Fibroblast of the aortic adventitia (primary cell): ENCODE measurements at regions not wholly inside any gene's neighbourhood (a gene's known extent, or its start where the extent isn't known, plus 50 kb on each side); places are given as distances from the start of the nearest gene placed in this dataset.

Experiments used
- DNase-seq: peaks from one replicate; pipeline ENCODE4 v3.0.0-alpha.2; 2010; ENCODE audit warnings: low read depth
- H3K4me3 ChIP-seq: 2 replicates; pipeline ENCODE4 v1.5.1; 2011; ENCODE audit warnings: low read depth, mild to moderate bottlenecking, control low read depth, low read length, moderate library complexity
- CTCF ChIP-seq: IDR thresholded peaks from 2 replicates; pipeline ENCODE4 v1.5.1; 2011; ENCODE audit warnings: mild to moderate bottlenecking, low read length, control low read depth, inconsistent platforms; ENCODE audit not compliant: insufficient read depth

GRCh38 chr10:9684186-9684585 lies 1333.5 kb upstream of the CELF2 start:
- no peak for TF ChIP-seq CTCF
- H3K4me3 ChIP-seq = no peak overlapping the region
- no peak for DNase-seq

- no peak overlapping the region for H3K4me3 ChIP-seq
- DNase-seq = no peak
- TF ChIP-seq CTCF = no peak
Measured at GRCh38 chr10:9685596-9685995, 1332.1 kb upstream of the CELF2 start.

- TF ChIP-seq CTCF = no peak
- no peak for DNase-seq
- H3K4me3 ChIP-seq = no peak overlapping the region
Measured at GRCh38 chr10:9688711-9689110, 1329.0 kb upstream of the CELF2 start.

- no peak overlapping the region for H3K4me3 ChIP-seq
- DNase-seq = no peak
- TF ChIP-seq CTCF = no peak
Measured at GRCh38 chr10:9707216-9707615, 1310.5 kb upstream of the CELF2 start.

GRCh38 chr10:9709849-9710248 lies 1307.8 kb upstream of the CELF2 start:
- DNase-seq = no peak
- H3K4me3 ChIP-seq = no peak overlapping the region
- TF ChIP-seq CTCF = no peak

- no peak overlapping the region for H3K4me3 ChIP-seq
- DNase-seq = no peak
- TF ChIP-seq CTCF = no peak
Measured at GRCh38 chr10:9712393-9712792, 1305.3 kb upstream of the CELF2 start.

- DNase-seq = no peak
- TF ChIP-seq CTCF = no peak
- no peak overlapping the region for H3K4me3 ChIP-seq
Measured at GRCh38 chr10:9719246-9719645, 1298.4 kb upstream of the CELF2 start.
